ENCODE measurements at regions not wholly inside any gene's neighbourhood (a gene's known extent, or its start where the extent isn't known, plus 50 kb on each side); places are given as distances from the start of the nearest gene placed in this dataset.

- TF ChIP-seq CTCF (IDR thresholded peaks at IDR 0.05; ENCODE audit: insufficient read depth, low read length, poor library complexity, severe bottlenecking), result no peak
- no peak for DNase-seq (ENCODE audit: low read depth)
- Histone ChIP-seq H3K27me3 (ENCODE audit: control insufficient read depth, insufficient read depth, low read length) (no peaks in the 10 kb centered on the region), H3K4me3 (ENCODE audit: low read depth, low read length) (no peak overlapping the region), H3K36me3 (ENCODE audit: control insufficient read depth, insufficient read depth, low read length) (no peaks in the 10 kb centered on the region)
These were observed 179.1 kb upstream of the FAT4 start for GRCh38 chr4:125135652-125136051.

- no peak for DNase-seq (ENCODE audit: low read depth)
- H3K27me3 ChIP-seq (ENCODE audit: control insufficient read depth, insufficient read depth, low read length), result no peaks in the 10 kb centered on the region
- H3K4me3 ChIP-seq (ENCODE audit: low read depth, low read length), result no peak overlapping the region
- H3K36me3 ChIP-seq (ENCODE audit: control insufficient read depth, insufficient read depth, low read length), result no peaks in the 10 kb centered on the region
- TF ChIP-seq CTCF (IDR thresholded peaks at IDR 0.05; ENCODE audit: insufficient read depth, low read length, poor library complexity, severe bottlenecking), result no peak
These were observed 182.0 kb upstream of the FAT4 start for GRCh38 chr4:125132729-125133128.

GRCh38 chr4:125131891-125132680 lies 182.7 kb upstream of the FAT4 start:
- TF ChIP-seq CTCF (IDR thresholded peaks at IDR 0.05; ENCODE audit: insufficient read depth, low read length, poor library complexity, severe bottlenecking), result no peak
- H3K4me3 ChIP-seq (ENCODE audit: low read depth, low read length), result no peak overlapping the region
- no peaks in the 10 kb centered on the region for H3K36me3 ChIP-seq (ENCODE audit: control insufficient read depth, insufficient read depth, low read length)
- H3K27me3 ChIP-seq (ENCODE audit: control insufficient read depth, insufficient read depth, low read length), result no peaks in the 10 kb centered on the region
- no peak for DNase-seq (ENCODE audit: low read depth)

- Histone ChIP-seq H3K27me3 (ENCODE audit: control insufficient read depth, insufficient read depth, low read length) (no peaks in the 10 kb centered on the region), H3K4me3 (ENCODE audit: low read depth, low read length) (no peak overlapping the region), H3K36me3 (ENCODE audit: control insufficient read depth, insufficient read depth, low read length) (no peaks in the 10 kb centered on the region)
- TF ChIP-seq CTCF (IDR thresholded peaks at IDR 0.05; ENCODE audit: insufficient read depth, low read length, poor library complexity, severe bottlenecking), result no peak
- DNase-seq (ENCODE audit: low read depth), result no peak
These were observed 189.5 kb upstream of the FAT4 start for GRCh38 chr4:125125276-125125675.

GRCh38 chr4:125123570-125124109 lies 191.1 kb upstream of the FAT4 start:
- no peak for TF ChIP-seq CTCF (IDR thresholded peaks at IDR 0.05; ENCODE audit: insufficient read depth, low read length, poor library complexity, severe bottlenecking)
- H3K4me3 ChIP-seq (ENCODE audit: low read depth, low read length), result no peak overlapping the region
- no peaks in the 10 kb centered on the region for H3K36me3 ChIP-seq (ENCODE audit: control insufficient read depth, insufficient read depth, low read length)
- no peaks in the 10 kb centered on the region for H3K27me3 ChIP-seq (ENCODE audit: control insufficient read depth, insufficient read depth, low read length)
- DNase-seq (ENCODE audit: low read depth), result no peak

- TF ChIP-seq CTCF (IDR thresholded peaks at IDR 0.05; ENCODE audit: insufficient read depth, low read length, poor library complexity, severe bottlenecking), result no peak
- H3K36me3 ChIP-seq (ENCODE audit: control insufficient read depth, insufficient read depth, low read length), result no peaks in the 10 kb centered on the region
- no peaks in the 10 kb centered on the region for H3K27me3 ChIP-seq (ENCODE audit: control insufficient read depth, insufficient read depth, low read length)
- H3K4me3 ChIP-seq (ENCODE audit: low read depth, low read length), result no peak overlapping the region
- DNase-seq (ENCODE audit: low read depth), result no peak
These were observed 193.2 kb upstream of the FAT4 start for GRCh38 chr4:125121581-125121980.

Measured in kidney epithelial cell (primary cell).